ENCODE measurements at regions not wholly inside any gene's neighbourhood (a gene's known extent, or its start where the extent isn't known, plus 50 kb on each side); places are given as distances from the start of the nearest gene placed in this dataset.

- intact Hi-C loops (cut with DNase I) = no loop called here
- H3K9me3 ChIP-seq = no peaks in the 10 kb centered on the region
- H3K4me3 ChIP-seq = no peak overlapping the region
- no peaks in the 10 kb centered on the region for H3K27me3 ChIP-seq
- no peak for DNase-seq (ENCODE audit: low spot score in 2 of 2)
- no peak overlapping the region for H3K27ac ChIP-seq
- TF ChIP-seq CTCF (IDR thresholded peaks at IDR 0.05) = no peak
- H3K36me3 ChIP-seq = no peaks in the 10 kb centered on the region
- no peaks in the 10 kb centered on the region for H3K4me1 ChIP-seq
Measured at GRCh38 chr1:95370691-95371562, 136.9 kb downstream of the RWDD3 start.

DNA sequence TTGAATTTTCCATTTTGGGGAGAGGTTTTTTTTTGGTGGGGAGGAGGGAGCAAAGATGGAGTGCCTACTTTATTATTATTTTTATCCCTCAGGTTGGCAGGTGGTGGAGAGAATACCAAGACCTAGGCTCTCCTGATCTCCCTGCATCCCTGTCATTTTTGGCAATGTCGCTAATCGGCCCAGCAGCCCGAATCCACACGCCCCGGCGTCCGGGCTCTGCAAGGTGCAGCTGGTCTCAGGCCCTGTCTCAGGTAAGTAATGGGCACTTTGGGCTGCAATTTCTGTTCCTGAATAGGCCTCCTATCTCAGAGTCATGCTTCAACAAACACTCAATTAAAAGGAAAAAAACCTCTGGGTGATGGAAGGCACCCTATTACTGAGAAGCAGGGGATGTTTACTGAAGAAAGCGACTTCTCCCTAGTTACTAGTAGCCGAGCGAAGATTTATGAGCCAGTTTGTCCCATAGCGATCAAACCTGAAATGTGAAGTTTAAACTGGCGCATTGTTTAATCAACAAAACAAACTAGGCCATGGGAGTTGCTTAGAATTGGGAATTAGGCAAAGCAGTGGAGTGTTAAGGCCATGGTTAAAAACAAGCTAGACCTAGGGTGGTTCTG lies 137.8 kb downstream of the RWDD3 start:
- DNase-seq (ENCODE audit: low spot score in 2 of 2) = no peak
- Histone ChIP-seq H3K36me3 (no peaks in the 10 kb centered on the region), H3K27ac (no peak overlapping the region), H3K4me1 (no peaks in the 10 kb centered on the region), H3K9me3 (no peaks in the 10 kb centered on the region), H3K27me3 (no peaks in the 10 kb centered on the region), H3K4me3 (no peak overlapping the region)
- intact Hi-C loops (cut with DNase I) = no loop called here
- no peak for TF ChIP-seq CTCF (IDR thresholded peaks at IDR 0.05)

DNA sequence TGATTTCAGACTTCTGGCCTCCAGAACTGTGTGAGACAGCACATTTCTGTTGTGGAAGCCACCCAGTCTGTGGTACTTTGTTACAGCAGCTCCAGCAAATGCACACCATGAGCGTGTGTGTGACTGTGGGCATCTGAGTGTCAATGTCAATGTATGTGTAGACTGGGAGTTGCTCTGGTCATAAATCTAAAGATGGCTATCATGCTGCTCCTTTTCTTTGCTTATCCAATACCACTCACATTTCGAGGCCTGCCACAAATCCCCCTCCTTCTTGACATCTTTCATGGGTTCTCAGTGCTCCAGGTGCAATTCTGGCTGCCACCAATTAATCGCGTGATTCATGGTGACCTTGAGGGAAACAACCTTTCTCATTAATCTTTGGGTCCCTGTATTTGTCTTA lies 141.2 kb downstream of the RWDD3 start:
- Histone ChIP-seq H3K4me3 (no peak overlapping the region), H3K9me3 (no peaks in the 10 kb centered on the region), H3K36me3 (no peaks in the 10 kb centered on the region), H3K4me1 (no peaks in the 10 kb centered on the region), H3K27ac (no peak overlapping the region), H3K27me3 (no peaks in the 10 kb centered on the region)
- no peak for TF ChIP-seq CTCF (IDR thresholded peaks at IDR 0.05)
- intact Hi-C loops (cut with DNase I) = no loop called here
- no peak for DNase-seq (ENCODE audit: low spot score in 2 of 2)

DNA sequence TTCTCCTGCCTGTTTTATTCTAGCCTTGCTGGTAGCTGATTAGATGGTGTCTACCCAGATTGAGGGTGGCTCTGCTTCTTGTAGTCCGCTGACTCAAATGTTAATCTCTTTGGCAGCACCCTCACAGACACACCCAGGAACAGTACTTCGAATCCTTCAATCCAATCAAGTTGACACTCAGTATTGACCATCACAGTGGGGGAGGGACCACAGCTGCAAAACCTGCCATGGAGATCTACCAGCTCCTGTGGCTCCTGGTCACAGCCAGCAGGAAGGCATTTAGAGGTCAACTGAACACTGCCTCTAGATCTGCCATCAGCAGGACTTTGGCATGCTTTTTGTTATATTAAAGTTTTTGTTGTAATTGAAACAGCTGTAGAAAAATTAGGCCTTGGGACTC lies 146.9 kb downstream of the RWDD3 start:
- no peak for DNase-seq (ENCODE audit: low spot score in 2 of 2)
- TF ChIP-seq CTCF (IDR thresholded peaks at IDR 0.05) = no peak
- intact Hi-C loops (cut with DNase I) = no loop called here
- no peaks in the 10 kb centered on the region for H3K4me1 ChIP-seq
- H3K36me3 ChIP-seq = no peaks in the 10 kb centered on the region
- H3K27ac ChIP-seq = no peak overlapping the region
- H3K9me3 ChIP-seq = no peaks in the 10 kb centered on the region
- no peak overlapping the region for H3K4me3 ChIP-seq
- H3K27me3 ChIP-seq = no peaks in the 10 kb centered on the region

GRCh38 chr1:95382000-95382786 lies 148.2 kb downstream of the RWDD3 start:
- Histone ChIP-seq H3K9me3 (no peaks in the 10 kb centered on the region), H3K36me3 (no peaks in the 10 kb centered on the region), H3K27me3 (no peaks in the 10 kb centered on the region), H3K4me3 (no peak overlapping the region), H3K27ac (no peak overlapping the region), H3K4me1 (no peaks in the 10 kb centered on the region)
- intact Hi-C loops (cut with DNase I) = no loop called here
- no peak for DNase-seq (ENCODE audit: low spot score in 2 of 2)
- TF ChIP-seq CTCF (IDR thresholded peaks at IDR 0.05) = no peak
